ENCODE measurements at regions not wholly inside any gene's neighbourhood (a gene's known extent, or its start where the extent isn't known, plus 50 kb on each side); places are given as distances from the start of the nearest gene placed in this dataset.

GRCh38 chr2:7891312-7891711, 790.5 kb upstream of the ID2 start:
- ChIA-PET CTCF (no interaction called here), POLR2A (no interaction called here)
- ATAC-seq (no peak), DNase-seq (no peak)
- Mint-ChIP-seq H3K4me1 (ENCODE audit: low read depth) (no peaks in the 10 kb centered on the region), H3K36me3 (ENCODE audit: low read depth) (no peaks in the 10 kb centered on the region), H3K4me3 (no peak overlapping the region), H3K9me3 (peaks cover 2% of the 10 kb centered on the region), H3K27me3 (no peaks in the 10 kb centered on the region), H3K27ac (no peak overlapping the region)
- no peak for TF ChIP-seq CTCF (IDR thresholded peaks at IDR 0.05)
- intact Hi-C loops (cut with micrococcal nuclease) = no loop called here

- H3K9me3 Mint-ChIP-seq = peaks cover 2% of the 10 kb centered on the region
Observed at GRCh38 chr2:7895289-7895688, 786.6 kb upstream of the ID2 start.

GRCh38 chr2:7896940-7897487, 784.8 kb upstream of the ID2 start:
- Mint-ChIP-seq H3K9me3 (no peaks in the 10 kb centered on the region), H3K27ac (no peak overlapping the region), H3K4me1 (ENCODE audit: low read depth) (peaks cover 16% of the 10 kb centered on the region), H3K4me3 (no peak overlapping the region), H3K27me3 (peaks cover 4% of the 10 kb centered on the region), H3K36me3 (ENCODE audit: low read depth) (no peaks in the 10 kb centered on the region)
- intact Hi-C loops (cut with micrococcal nuclease) = no loop called here
- no peak for TF ChIP-seq CTCF (IDR thresholded peaks at IDR 0.05)
- ATAC-seq (no peak), DNase-seq (no peak)
- POLR2A ChIA-PET = no interaction called here
- CTCF ChIA-PET = no interaction called here

More at GRCh38 chr2:7895289-7895688, 786.6 kb upstream of the ID2 start:
- CTCF ChIA-PET = no interaction called here
- no peak for TF ChIP-seq CTCF (IDR thresholded peaks at IDR 0.05)
- intact Hi-C loops (cut with micrococcal nuclease) = no loop called here
- POLR2A ChIA-PET = no interaction called here
- peaks cover 11% of the 10 kb centered on the region for H3K4me1 Mint-ChIP-seq (ENCODE audit: low read depth)
- no peaks in the 10 kb centered on the region for H3K36me3 Mint-ChIP-seq (ENCODE audit: low read depth)
- ATAC-seq = no peak
- no peak for DNase-seq
- no peak overlapping the region for H3K4me3 Mint-ChIP-seq
- no peak overlapping the region for H3K27ac Mint-ChIP-seq
- peaks cover 4% of the 10 kb centered on the region for H3K27me3 Mint-ChIP-seq

GRCh38 chr2:7899241-7899640, 782.6 kb upstream of the ID2 start:
- Mint-ChIP-seq H3K4me1 (ENCODE audit: low read depth) (peaks cover 16% of the 10 kb centered on the region), H3K4me3 (no peak overlapping the region), H3K36me3 (ENCODE audit: low read depth) (no peaks in the 10 kb centered on the region), H3K9me3 (no peaks in the 10 kb centered on the region), H3K27ac (no peak overlapping the region), H3K27me3 (peaks cover 4% of the 10 kb centered on the region)
- ChIA-PET CTCF (no interaction called here), POLR2A (no interaction called here)
- DNase-seq (no peak), ATAC-seq (no peak)
- intact Hi-C loops (cut with micrococcal nuclease) = no loop called here
- TF ChIP-seq CTCF (IDR thresholded peaks at IDR 0.05) = no peak

GRCh38 chr2:7899923-7900322, 781.9 kb upstream of the ID2 start:
- no peak overlapping the region for H3K4me3 Mint-ChIP-seq
- no peak for TF ChIP-seq CTCF (IDR thresholded peaks at IDR 0.05)
- H3K27ac Mint-ChIP-seq = no peak overlapping the region
- H3K27me3 Mint-ChIP-seq = peaks cover 4% of the 10 kb centered on the region
- no peak for ATAC-seq
- ChIA-PET POLR2A (no interaction called here), CTCF (interaction anchor here (0.9 kb wide), 1 partner anchor 10 kb away, joined by 3 read pairs; no protein-coding TSS in a partner anchor)
- no peaks in the 10 kb centered on the region for H3K36me3 Mint-ChIP-seq (ENCODE audit: low read depth)
- peaks cover 16% of the 10 kb centered on the region for H3K4me1 Mint-ChIP-seq (ENCODE audit: low read depth)
- no peaks in the 10 kb centered on the region for H3K9me3 Mint-ChIP-seq
- intact Hi-C loops (cut with micrococcal nuclease) = no loop called here
- DNase-seq = no peak
